ENCODE measurements at regions not wholly inside any gene's neighbourhood (a gene's known extent, or its start where the extent isn't known, plus 50 kb on each side); places are given as distances from the start of the nearest gene placed in this dataset.
A peak's percentile ranks its signal among the peaks of the same experiment; 100 is the strongest.

- Histone ChIP-seq H3K36me3 (ENCODE audit: insufficient read depth, low read length) (no peaks in the 10 kb centered on the region), H3K9ac (ENCODE audit: low read depth, low read length) (no peak overlapping the region), H3K27me3 (ENCODE audit: insufficient read depth, low read length) (no peaks in the 10 kb centered on the region), H3K27ac (ENCODE audit: low read depth, low read length) (no peak overlapping the region), H3K4me3 (ENCODE audit: low read length) (no peak overlapping the region), H3K4me1 (ENCODE audit: insufficient read depth, low read length) (peaks cover 22% of the 10 kb centered on the region), H3K9me3 (ENCODE audit: insufficient read depth, low read depth, low read length) (no peaks in the 10 kb centered on the region)
- 93% methylated on average over 11 of the region's 11 CpGs for WGBS
Measured at GRCh38 chr10:6766131-6766801, 186.2 kb upstream of the PRKCQ start.

GRCh38 chr10:6763423-6763822 is 183.3 kb upstream of the PRKCQ start:
- 23% methylated on average over 6 of the region's 6 CpGs for WGBS
- peak overlapping the region; percentile 12; the same call in 1 of the 2 replicates for H3K27ac ChIP-seq (ENCODE audit: low read depth, low read length)
- peaks cover 22% of the 10 kb centered on the region for H3K4me1 ChIP-seq (ENCODE audit: insufficient read depth, low read length)
- no peaks in the 10 kb centered on the region for H3K9me3 ChIP-seq (ENCODE audit: insufficient read depth, low read depth, low read length)
- no peaks in the 10 kb centered on the region for H3K27me3 ChIP-seq (ENCODE audit: insufficient read depth, low read length)
- no peak overlapping the region for H3K9ac ChIP-seq (ENCODE audit: low read depth, low read length)
- no peaks in the 10 kb centered on the region for H3K36me3 ChIP-seq (ENCODE audit: insufficient read depth, low read length)
- H3K4me3 ChIP-seq (ENCODE audit: low read length) = no peak overlapping the region; the same call in 1 of the 2 replicates

GRCh38 chr10:6763001-6763400 is 182.9 kb upstream of the PRKCQ start:
- Histone ChIP-seq H3K9me3 (ENCODE audit: insufficient read depth, low read depth, low read length) (no peaks in the 10 kb centered on the region), H3K4me3 (ENCODE audit: low read length) (no peak overlapping the region; the same call in 1 of the 2 replicates), H3K9ac (ENCODE audit: low read depth, low read length) (no peak overlapping the region), H3K36me3 (ENCODE audit: insufficient read depth, low read length) (no peaks in the 10 kb centered on the region), H3K4me1 (ENCODE audit: insufficient read depth, low read length) (peaks cover 22% of the 10 kb centered on the region), H3K27me3 (ENCODE audit: insufficient read depth, low read length) (no peaks in the 10 kb centered on the region), H3K27ac (ENCODE audit: low read depth, low read length) (peak overlapping the region; percentile 12; the same call in 1 of the 2 replicates)
- 54% methylated on average over 5 of the region's 5 CpGs for WGBS

- Histone ChIP-seq H3K9ac (ENCODE audit: low read depth, low read length) (no peak overlapping the region), H3K36me3 (ENCODE audit: insufficient read depth, low read length) (no peaks in the 10 kb centered on the region), H3K27ac (ENCODE audit: low read depth, low read length) (no peak overlapping the region), H3K27me3 (ENCODE audit: insufficient read depth, low read length) (no peaks in the 10 kb centered on the region), H3K4me3 (ENCODE audit: low read length) (no peak overlapping the region), H3K9me3 (ENCODE audit: insufficient read depth, low read depth, low read length) (no peaks in the 10 kb centered on the region), H3K4me1 (ENCODE audit: insufficient read depth, low read length) (peaks cover 40% of the 10 kb centered on the region)
- 98% methylated on average over 1 of the region's 1 CpG for WGBS
Measured at GRCh38 chr10:6759961-6760360, 179.9 kb upstream of the PRKCQ start.

- Histone ChIP-seq H3K4me3 (ENCODE audit: low read length) (no peak overlapping the region), H3K36me3 (ENCODE audit: insufficient read depth, low read length) (no peaks in the 10 kb centered on the region), H3K27ac (ENCODE audit: low read depth, low read length) (no peak overlapping the region), H3K9me3 (ENCODE audit: insufficient read depth, low read depth, low read length) (no peaks in the 10 kb centered on the region), H3K4me1 (ENCODE audit: insufficient read depth, low read length) (peaks cover 33% of the 10 kb centered on the region), H3K9ac (ENCODE audit: low read depth, low read length) (no peak overlapping the region), H3K27me3 (ENCODE audit: insufficient read depth, low read length) (no peaks in the 10 kb centered on the region)
- 81% methylated on average over 7 of the region's 7 CpGs for WGBS
Measured at GRCh38 chr10:6757158-6757557, 177.1 kb upstream of the PRKCQ start.

GRCh38 chr10:6756716-6757115 is 176.6 kb upstream of the PRKCQ start:
- Histone ChIP-seq H3K9ac (ENCODE audit: low read depth, low read length) (no peak overlapping the region), H3K27me3 (ENCODE audit: insufficient read depth, low read length) (no peaks in the 10 kb centered on the region), H3K36me3 (ENCODE audit: insufficient read depth, low read length) (no peaks in the 10 kb centered on the region), H3K27ac (ENCODE audit: low read depth, low read length) (no peak overlapping the region), H3K4me3 (ENCODE audit: low read length) (no peak overlapping the region), H3K4me1 (ENCODE audit: insufficient read depth, low read length) (peaks cover 33% of the 10 kb centered on the region), H3K9me3 (ENCODE audit: insufficient read depth, low read depth, low read length) (no peaks in the 10 kb centered on the region)
- 81% methylated on average over 1 of the region's 2 CpGs for WGBS

GRCh38 chr10:6755781-6756460 is 175.8 kb upstream of the PRKCQ start:
- peaks cover 33% of the 10 kb centered on the region for H3K4me1 ChIP-seq (ENCODE audit: insufficient read depth, low read length)
- WGBS = 74% methylated on average over 8 of the region's 9 CpGs
- no peaks in the 10 kb centered on the region for H3K9me3 ChIP-seq (ENCODE audit: insufficient read depth, low read depth, low read length)
- H3K27me3 ChIP-seq (ENCODE audit: insufficient read depth, low read length) = no peaks in the 10 kb centered on the region
- no peak overlapping the region for H3K4me3 ChIP-seq (ENCODE audit: low read length)
- H3K9ac ChIP-seq (ENCODE audit: low read depth, low read length) = no peak overlapping the region
- H3K27ac ChIP-seq (ENCODE audit: low read depth, low read length) = no peak overlapping the region
- H3K36me3 ChIP-seq (ENCODE audit: insufficient read depth, low read length) = no peaks in the 10 kb centered on the region

GRCh38 chr10:6753644-6754043 is 173.6 kb upstream of the PRKCQ start:
- Histone ChIP-seq H3K9ac (ENCODE audit: low read depth, low read length) (no peak overlapping the region), H3K27me3 (ENCODE audit: insufficient read depth, low read length) (no peaks in the 10 kb centered on the region), H3K27ac (ENCODE audit: low read depth, low read length) (no peak overlapping the region), H3K9me3 (ENCODE audit: insufficient read depth, low read depth, low read length) (no peaks in the 10 kb centered on the region), H3K36me3 (ENCODE audit: insufficient read depth, low read length) (no peaks in the 10 kb centered on the region), H3K4me3 (ENCODE audit: low read length) (no peak overlapping the region), H3K4me1 (ENCODE audit: insufficient read depth, low read length) (peaks cover 33% of the 10 kb centered on the region)
- WGBS = 40% methylated on average over 10 of the region's 10 CpGs

GRCh38 chr10:6751363-6751762 is 171.3 kb upstream of the PRKCQ start:
- Histone ChIP-seq H3K27ac (ENCODE audit: low read depth, low read length) (no peak overlapping the region), H3K4me3 (ENCODE audit: low read length) (no peak overlapping the region), H3K9me3 (ENCODE audit: insufficient read depth, low read depth, low read length) (no peaks in the 10 kb centered on the region), H3K4me1 (ENCODE audit: insufficient read depth, low read length) (peaks cover 29% of the 10 kb centered on the region), H3K36me3 (ENCODE audit: insufficient read depth, low read length) (no peaks in the 10 kb centered on the region), H3K9ac (ENCODE audit: low read depth, low read length) (no peak overlapping the region), H3K27me3 (ENCODE audit: insufficient read depth, low read length) (no peaks in the 10 kb centered on the region)
- WGBS = 94% methylated on average over 4 of the region's 4 CpGs

GRCh38 chr10:6748981-6749635 is 169.0 kb upstream of the PRKCQ start:
- Histone ChIP-seq H3K4me1 (ENCODE audit: insufficient read depth, low read length) (peaks cover 9% of the 10 kb centered on the region), H3K27ac (ENCODE audit: low read depth, low read length) (no peak overlapping the region), H3K36me3 (ENCODE audit: insufficient read depth, low read length) (no peaks in the 10 kb centered on the region), H3K27me3 (ENCODE audit: insufficient read depth, low read length) (no peaks in the 10 kb centered on the region), H3K9me3 (ENCODE audit: insufficient read depth, low read depth, low read length) (no peaks in the 10 kb centered on the region), H3K9ac (ENCODE audit: low read depth, low read length) (no peak overlapping the region), H3K4me3 (ENCODE audit: low read length) (no peak overlapping the region)
- 99% methylated on average over 3 of the region's 5 CpGs for WGBS

- H3K9ac ChIP-seq (ENCODE audit: low read depth, low read length) = no peak overlapping the region
- no peaks in the 10 kb centered on the region for H3K4me1 ChIP-seq (ENCODE audit: insufficient read depth, low read length)
- H3K27me3 ChIP-seq (ENCODE audit: insufficient read depth, low read length) = no peaks in the 10 kb centered on the region
- H3K27ac ChIP-seq (ENCODE audit: low read depth, low read length) = no peak overlapping the region
- 96% methylated on average over 3 of the region's 3 CpGs for WGBS
- no peak overlapping the region for H3K4me3 ChIP-seq (ENCODE audit: low read length)
- H3K36me3 ChIP-seq (ENCODE audit: insufficient read depth, low read length) = no peaks in the 10 kb centered on the region
- no peaks in the 10 kb centered on the region for H3K9me3 ChIP-seq (ENCODE audit: insufficient read depth, low read depth, low read length)
Measured at GRCh38 chr10:6748029-6748428, 168.0 kb upstream of the PRKCQ start.

Data from HUES64 (cell line).